ENCODE measurements at regions not wholly inside any gene's neighbourhood (a gene's known extent, or its start where the extent isn't known, plus 50 kb on each side); places are given as distances from the start of the nearest gene placed in this dataset.

DNA sequence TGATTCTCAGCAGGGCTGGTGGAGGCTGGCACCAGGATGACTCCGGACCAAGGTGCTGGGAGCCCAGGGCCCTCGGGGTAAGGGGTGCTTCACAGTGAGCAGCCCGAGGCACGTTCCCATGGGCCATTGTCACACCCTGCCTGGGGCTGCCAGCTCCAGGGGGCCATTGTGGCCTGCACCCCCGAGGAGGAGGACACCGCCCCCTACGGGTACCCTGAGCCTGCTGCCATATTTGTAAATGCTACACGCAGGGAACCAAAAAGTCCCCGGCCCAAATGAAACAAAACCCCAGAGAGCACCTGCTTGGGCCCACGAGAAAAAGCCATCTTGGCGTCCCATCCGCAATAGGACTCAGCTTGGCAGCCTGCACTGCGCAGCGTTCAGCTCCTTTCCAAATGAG lies 64.7 kb upstream of the GATA5 start:
- Histone ChIP-seq H3K9me3 (ENCODE audit: low read length) (peaks cover 8% of the 10 kb centered on the region), H4K20me1 (ENCODE audit: insufficient read depth, low read length) (no peaks in the 10 kb centered on the region), H3K4me3 (replicated peaks in 1 of 3; ENCODE audit: insufficient read depth in 1 of 3, low read depth in 2 of 3, low read length in 3 of 3) (no peak overlapping the region), H3K4me2 (ENCODE audit: low read depth, low read length) (no peak overlapping the region), H3K79me2 (ENCODE audit: insufficient read depth, low read length) (no peaks in the 10 kb centered on the region), H3K27me3 (ENCODE audit: control insufficient read depth in 1 of 2, insufficient read depth in 2 of 2, low read length in 2 of 2) (peaks cover 23 to 66% of the 10 kb centered on the region in 2 experiments), H3K4me1 (ENCODE audit: insufficient read depth, low read length) (peaks cover 30% of the 10 kb centered on the region), H3K36me3 (replicated peaks in 1 of 2; ENCODE audit: control insufficient read depth in 1 of 2, insufficient read depth in 2 of 2, low read length in 2 of 2) (no peaks in the 10 kb centered on the region), H3K27ac (ENCODE audit: extremely low read length, insufficient read depth, low read length) (no peak overlapping the region), H2AFZ (ENCODE audit: low read length) (no peak overlapping the region), H3K9ac (ENCODE audit: insufficient read depth, low read depth, low read length) (no peak overlapping the region)
- no TSS peak for BruUV-seq (replicated peaks)
- TF ChIP-seq, protein P1, sequence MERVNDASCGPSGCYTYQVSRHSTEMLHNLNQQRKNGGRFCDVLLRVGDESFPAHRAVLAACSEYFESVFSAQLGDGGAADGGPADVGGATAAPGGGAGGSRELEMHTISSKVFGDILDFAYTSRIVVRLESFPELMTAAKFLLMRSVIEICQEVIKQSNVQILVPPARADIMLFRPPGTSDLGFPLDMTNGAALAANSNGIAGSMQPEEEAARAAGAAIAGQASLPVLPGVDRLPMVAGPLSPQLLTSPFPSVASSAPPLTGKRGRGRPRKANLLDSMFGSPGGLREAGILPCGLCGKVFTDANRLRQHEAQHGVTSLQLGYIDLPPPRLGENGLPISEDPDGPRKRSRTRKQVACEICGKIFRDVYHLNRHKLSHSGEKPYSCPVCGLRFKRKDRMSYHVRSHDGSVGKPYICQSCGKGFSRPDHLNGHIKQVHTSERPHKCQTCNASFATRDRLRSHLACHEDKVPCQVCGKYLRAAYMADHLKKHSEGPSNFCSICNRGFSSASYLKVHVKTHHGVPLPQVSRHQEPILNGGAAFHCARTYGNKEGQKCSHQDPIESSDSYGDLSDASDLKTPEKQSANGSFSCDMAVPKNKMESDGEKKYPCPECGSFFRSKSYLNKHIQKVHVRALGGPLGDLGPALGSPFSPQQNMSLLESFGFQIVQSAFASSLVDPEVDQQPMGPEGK (CRISPR knock-in tag; IDR thresholded peaks at IDR 0.05) = 0 out of 2 replicates have a peak, but pooled peaks have one; percentile 23
- no peak for TF ChIP-seq REL (CRISPR knock-in tag; conservative IDR thresholded peaks at IDR 0.05)
- intact Hi-C loops (cut with micrococcal nuclease; ENCODE audit: unreplicated experiment) = no loop called here
- no peak for DNase-seq (ENCODE audit: low spot score)
- ATAC-seq = no peak
- CTCF ChIA-PET (ENCODE audit: low intra/inter-chr PET ratio, low total read pairs) = no interaction called here
- POLR2A ChIA-PET = no interaction called here
- WGBS (ENCODE audit: low lambda C conversion rate) = 64% methylated on average over 7 of the region's 14 CpGs
- FAIRE-seq = no peak
- in situ Hi-C loops (cut with HindIII; ENCODE audit: extremely low pct_ligation_motif_present, low pct_unique_long_range_greater_than_20kb) = no loop called here

DNA sequence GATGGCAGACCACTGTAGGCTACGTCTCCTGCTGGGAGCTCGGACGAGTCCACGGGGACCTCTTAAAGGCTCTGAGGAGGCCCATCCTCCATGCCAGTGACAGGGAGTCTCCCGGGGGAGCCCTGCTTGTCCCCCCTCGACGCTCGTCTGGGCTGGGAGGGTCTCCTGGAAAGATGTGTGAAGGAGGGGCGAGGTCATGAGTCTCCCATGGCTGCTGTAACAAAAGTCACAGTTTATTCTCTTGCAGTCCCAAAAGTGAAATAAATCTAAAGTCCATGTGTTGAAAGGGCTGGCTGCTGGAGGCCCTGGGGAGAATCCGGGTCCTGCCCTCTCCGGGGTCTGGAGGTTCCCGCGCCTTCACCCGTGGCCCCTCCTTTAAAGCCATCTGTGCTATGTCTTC lies 67.1 kb upstream of the GATA5 start:
- H3K27ac ChIP-seq (ENCODE audit: extremely low read length, insufficient read depth, low read length) = no peak overlapping the region
- peak; percentile 7 for ATAC-seq
- H2AFZ ChIP-seq (ENCODE audit: low read length) = no peak overlapping the region
- no peak overlapping the region for H3K9ac ChIP-seq (ENCODE audit: insufficient read depth, low read depth, low read length)
- H3K9me3 ChIP-seq (ENCODE audit: low read length) = peaks cover 8% of the 10 kb centered on the region
- H3K36me3 ChIP-seq (replicated peaks in 1 of 2; ENCODE audit: control insufficient read depth in 1 of 2, insufficient read depth in 2 of 2, low read length in 2 of 2) = no peaks in the 10 kb centered on the region
- H3K4me1 ChIP-seq (ENCODE audit: insufficient read depth, low read length) = peaks cover 38% of the 10 kb centered on the region
- peak overlapping the region; percentile 57 for H3K4me2 ChIP-seq (ENCODE audit: low read depth, low read length)
- ChIA-PET POLR2A (no interaction called here), CTCF (ENCODE audit: low intra/inter-chr PET ratio, low total read pairs) (no interaction called here)
- FAIRE-seq = no peak
- BruUV-seq (replicated peaks) = no TSS peak
- in situ Hi-C loops (cut with HindIII; ENCODE audit: extremely low pct_ligation_motif_present, low pct_unique_long_range_greater_than_20kb) = no loop called here
- DNase-seq (ENCODE audit: low spot score) = no peak
- 13% methylated on average over 14 of the region's 14 CpGs for WGBS (ENCODE audit: low lambda C conversion rate)
- H4K20me1 ChIP-seq (ENCODE audit: insufficient read depth, low read length) = no peaks in the 10 kb centered on the region
- no peaks in the 10 kb centered on the region for H3K79me2 ChIP-seq (ENCODE audit: insufficient read depth, low read length)
- H3K27me3 ChIP-seq (ENCODE audit: control insufficient read depth in 1 of 2, insufficient read depth in 2 of 2, low read length in 2 of 2) = peaks cover 26 to 55% of the 10 kb centered on the region in 2 experiments
- intact Hi-C loops (cut with micrococcal nuclease; ENCODE audit: unreplicated experiment) = no loop called here
- peak overlapping the region in 1 of 3 experiments; percentile 17; a peak in 1 of 6 replicates for H3K4me3 ChIP-seq (replicated peaks in 1 of 3; ENCODE audit: insufficient read depth in 1 of 3, low read depth in 2 of 3, low read length in 3 of 3)
- TF ChIP-seq EP300 (IDR thresholded peaks at IDR 0.05; ENCODE audit: low read depth in 2 of 2, low read length in 2 of 2) (no peak), EP300 (CRISPR knock-in tag; IDR thresholded peaks at IDR 0.05; ENCODE audit: borderline replicate concordance) (no peak), XBP1 (CRISPR knock-in tag; IDR thresholded peaks at IDR 0.05) (no peak), ZNF563 (CRISPR knock-in tag; IDR thresholded peaks at IDR 0.05) (no peak), FLYWCH1 (CRISPR knock-in tag; IDR thresholded peaks at IDR 0.05) (no peak), U2AF2 (IDR thresholded peaks at IDR 0.05; ENCODE audit: low read depth, low read length) (no peak), JUN (CRISPR knock-in tag; IDR thresholded peaks at IDR 0.05) (no peak), ZBTB42 (CRISPR knock-in tag; IDR thresholded peaks at IDR 0.05) (no peak), TOE1 (CRISPR knock-in tag; IDR thresholded peaks at IDR 0.05) (no peak)
- TF ChIP-seq, protein P2, sequence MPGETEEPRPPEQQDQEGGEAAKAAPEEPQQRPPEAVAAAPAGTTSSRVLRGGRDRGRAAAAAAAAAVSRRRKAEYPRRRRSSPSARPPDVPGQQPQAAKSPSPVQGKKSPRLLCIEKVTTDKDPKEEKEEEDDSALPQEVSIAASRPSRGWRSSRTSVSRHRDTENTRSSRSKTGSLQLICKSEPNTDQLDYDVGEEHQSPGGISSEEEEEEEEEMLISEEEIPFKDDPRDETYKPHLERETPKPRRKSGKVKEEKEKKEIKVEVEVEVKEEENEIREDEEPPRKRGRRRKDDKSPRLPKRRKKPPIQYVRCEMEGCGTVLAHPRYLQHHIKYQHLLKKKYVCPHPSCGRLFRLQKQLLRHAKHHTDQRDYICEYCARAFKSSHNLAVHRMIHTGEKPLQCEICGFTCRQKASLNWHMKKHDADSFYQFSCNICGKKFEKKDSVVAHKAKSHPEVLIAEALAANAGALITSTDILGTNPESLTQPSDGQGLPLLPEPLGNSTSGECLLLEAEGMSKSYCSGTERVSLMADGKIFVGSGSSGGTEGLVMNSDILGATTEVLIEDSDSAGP (CRISPR knock-in tag; IDR thresholded peaks at IDR 0.05; ENCODE audit: borderline replicate concordance) = no peak
- TF ChIP-seq, protein P3, sequence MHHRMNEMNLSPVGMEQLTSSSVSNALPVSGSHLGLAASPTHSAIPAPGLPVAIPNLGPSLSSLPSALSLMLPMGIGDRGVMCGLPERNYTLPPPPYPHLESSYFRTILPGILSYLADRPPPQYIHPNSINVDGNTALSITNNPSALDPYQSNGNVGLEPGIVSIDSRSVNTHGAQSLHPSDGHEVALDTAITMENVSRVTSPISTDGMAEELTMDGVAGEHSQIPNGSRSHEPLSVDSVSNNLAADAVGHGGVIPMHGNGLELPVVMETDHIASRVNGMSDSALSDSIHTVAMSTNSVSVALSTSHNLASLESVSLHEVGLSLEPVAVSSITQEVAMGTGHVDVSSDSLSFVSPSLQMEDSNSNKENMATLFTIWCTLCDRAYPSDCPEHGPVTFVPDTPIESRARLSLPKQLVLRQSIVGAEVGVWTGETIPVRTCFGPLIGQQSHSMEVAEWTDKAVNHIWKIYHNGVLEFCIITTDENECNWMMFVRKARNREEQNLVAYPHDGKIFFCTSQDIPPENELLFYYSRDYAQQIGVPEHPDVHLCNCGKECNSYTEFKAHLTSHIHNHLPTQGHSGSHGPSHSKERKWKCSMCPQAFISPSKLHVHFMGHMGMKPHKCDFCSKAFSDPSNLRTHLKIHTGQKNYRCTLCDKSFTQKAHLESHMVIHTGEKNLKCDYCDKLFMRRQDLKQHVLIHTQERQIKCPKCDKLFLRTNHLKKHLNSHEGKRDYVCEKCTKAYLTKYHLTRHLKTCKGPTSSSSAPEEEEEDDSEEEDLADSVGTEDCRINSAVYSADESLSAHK (CRISPR knock-in tag; IDR thresholded peaks at IDR 0.05; ENCODE audit: borderline replicate concordance) = no peak

Measured in HepG2 (cell line).